ENCODE measurements at regions not wholly inside any gene's neighbourhood (a gene's known extent, or its start where the extent isn't known, plus 50 kb on each side); places are given as distances from the start of the nearest gene placed in this dataset.

GRCh38 chr2:16076911-16077310, 136.6 kb downstream of the MYCN start:
- Histone ChIP-seq H3K27ac (no peak overlapping the region), H3K36me3 (no peaks in the 10 kb centered on the region), H3K4me1 (no peaks in the 10 kb centered on the region), H3K4me3 (replicated peaks in 1 of 3) (no peak overlapping the region), H3K27me3 (no peaks in the 10 kb centered on the region), H3K9me3 (no peaks in the 10 kb centered on the region)
- 85 to 90% methylated on average over 5 of the region's 5 CpGs for WGBS, 2 donors
- intact Hi-C loops (cut with DNase I) = no loop called here
- TF ChIP-seq CTCF (IDR thresholded peaks at IDR 0.05) (no peak), POLR2A (IDR thresholded peaks at IDR 0.05) (no peak)
- no peak for DNase-seq

- Histone ChIP-seq H3K4me1 (peaks cover 0 to 3% of the 10 kb centered on the region in 2 donors), H3K4me3 (replicated peaks in 1 of 3) (no peak overlapping the region), H3K36me3 (no peaks in the 10 kb centered on the region), H3K27me3 (no peaks in the 10 kb centered on the region), H3K9me3 (no peaks in the 10 kb centered on the region), H3K27ac (no peak overlapping the region)
- 81 to 82% methylated on average over 9 of the region's 9 CpGs for WGBS, 2 donors
- TF ChIP-seq CTCF (IDR thresholded peaks at IDR 0.05) (no peak), POLR2A (IDR thresholded peaks at IDR 0.05) (no peak)
- no peak for DNase-seq
- intact Hi-C loops (cut with DNase I) = no loop called here
Measured at GRCh38 chr2:16075045-16076012, 135.0 kb downstream of the MYCN start.

GRCh38 chr2:16073921-16074425, 133.6 kb downstream of the MYCN start:
- Histone ChIP-seq H3K4me1 (peaks cover 0 to 9% of the 10 kb centered on the region in 2 donors), H3K36me3 (no peaks in the 10 kb centered on the region), H3K27me3 (no peaks in the 10 kb centered on the region), H3K4me3 (replicated peaks in 1 of 3) (no peak overlapping the region), H3K27ac (no peak overlapping the region), H3K9me3 (no peaks in the 10 kb centered on the region)
- DNase-seq = no peak
- intact Hi-C loops (cut with DNase I) = no loop called here
- WGBS, 2 donors = 92 to 96% methylated on average over 8 to 9 of the region's 9 CpGs
- TF ChIP-seq CTCF (IDR thresholded peaks at IDR 0.05) (no peak), POLR2A (IDR thresholded peaks at IDR 0.05) (no peak)

GRCh38 chr2:16073471-16073870, 133.1 kb downstream of the MYCN start:
- Histone ChIP-seq H3K27ac (no peak overlapping the region), H3K4me3 (replicated peaks in 1 of 3) (no peak overlapping the region), H3K9me3 (no peaks in the 10 kb centered on the region), H3K4me1 (peaks cover 0 to 9% of the 10 kb centered on the region in 2 donors), H3K27me3 (no peaks in the 10 kb centered on the region), H3K36me3 (no peaks in the 10 kb centered on the region)
- 90 to 95% methylated on average over 4 of the region's 4 CpGs for WGBS, 2 donors
- no peak for TF ChIP-seq POLR2A (IDR thresholded peaks at IDR 0.05)
- no peak for TF ChIP-seq CTCF (IDR thresholded peaks at IDR 0.05)
- intact Hi-C loops (cut with DNase I) = no loop called here
- DNase-seq = no peak

Data from thyroid gland (tissue), 4 donors.